WTC11 (cell line): ENCODE measurements at regions not wholly inside any gene's neighbourhood (a gene's known extent, or its start where the extent isn't known, plus 50 kb on each side); places are given as distances from the start of the nearest gene placed in this dataset.

Source experiments
- FOXJ3 ChIP-seq: sonication (generic); formaldehyde crosslinking; IDR thresholded peaks from 2 replicates; pipeline ENCODE4 v1.9.0; 2021; ENCODE audit warnings: missing genetic modification reagents, mild to moderate bottlenecking, borderline replicate concordance
- MAX ChIP-seq: sonication (generic); formaldehyde crosslinking; IDR thresholded peaks from 2 replicates; pipeline ENCODE4 v1.8.0; 2022; ENCODE audit warnings: mild to moderate bottlenecking, missing genetic modification reagents
- NR2C2 ChIP-seq: sonication (generic); formaldehyde crosslinking; IDR thresholded peaks from 2 replicates; pipeline ENCODE4 v1.8.0; 2022; ENCODE audit warnings: mild to moderate bottlenecking, missing genetic modification reagents
- ZNF232 ChIP-seq: sonication (generic); formaldehyde crosslinking; IDR thresholded peaks from 2 replicates; pipeline ENCODE4 v1.8.0; 2022; ENCODE audit warnings: mild to moderate bottlenecking, missing genetic modification reagents
- TF ChIP-seq, protein P1 (sequence below): sonication (generic); formaldehyde crosslinking; IDR thresholded peaks from 2 replicates; pipeline ENCODE4 v1.8.0; 2022; ENCODE audit warnings: mild to moderate bottlenecking, missing genetic modification reagents
- TF ChIP-seq, protein P2 (sequence below): fragments of 200-600 bp; IDR thresholded peaks from 2 replicates; pipeline ENCODE4 v1.8.0; 2022; ENCODE audit warnings: antibody characterized with exemption

- TF ChIP-seq, protein P1, sequence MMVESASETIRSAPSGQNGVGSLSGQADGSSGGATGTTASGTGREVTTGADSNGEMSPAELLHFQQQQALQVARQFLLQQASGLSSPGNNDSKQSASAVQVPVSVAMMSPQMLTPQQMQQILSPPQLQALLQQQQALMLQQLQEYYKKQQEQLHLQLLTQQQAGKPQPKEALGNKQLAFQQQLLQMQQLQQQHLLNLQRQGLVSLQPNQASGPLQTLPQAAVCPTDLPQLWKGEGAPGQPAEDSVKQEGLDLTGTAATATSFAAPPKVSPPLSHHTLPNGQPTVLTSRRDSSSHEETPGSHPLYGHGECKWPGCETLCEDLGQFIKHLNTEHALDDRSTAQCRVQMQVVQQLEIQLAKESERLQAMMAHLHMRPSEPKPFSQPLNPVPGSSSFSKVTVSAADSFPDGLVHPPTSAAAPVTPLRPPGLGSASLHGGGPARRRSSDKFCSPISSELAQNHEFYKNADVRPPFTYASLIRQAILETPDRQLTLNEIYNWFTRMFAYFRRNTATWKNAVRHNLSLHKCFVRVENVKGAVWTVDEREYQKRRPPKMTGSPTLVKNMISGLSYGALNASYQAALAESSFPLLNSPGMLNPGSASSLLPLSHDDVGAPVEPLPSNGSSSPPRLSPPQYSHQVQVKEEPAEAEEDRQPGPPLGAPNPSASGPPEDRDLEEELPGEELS (CRISPR knock-in tag): no peak
- no peak for TF ChIP-seq ZNF232 (CRISPR knock-in tag)
- TF ChIP-seq, protein P2, sequence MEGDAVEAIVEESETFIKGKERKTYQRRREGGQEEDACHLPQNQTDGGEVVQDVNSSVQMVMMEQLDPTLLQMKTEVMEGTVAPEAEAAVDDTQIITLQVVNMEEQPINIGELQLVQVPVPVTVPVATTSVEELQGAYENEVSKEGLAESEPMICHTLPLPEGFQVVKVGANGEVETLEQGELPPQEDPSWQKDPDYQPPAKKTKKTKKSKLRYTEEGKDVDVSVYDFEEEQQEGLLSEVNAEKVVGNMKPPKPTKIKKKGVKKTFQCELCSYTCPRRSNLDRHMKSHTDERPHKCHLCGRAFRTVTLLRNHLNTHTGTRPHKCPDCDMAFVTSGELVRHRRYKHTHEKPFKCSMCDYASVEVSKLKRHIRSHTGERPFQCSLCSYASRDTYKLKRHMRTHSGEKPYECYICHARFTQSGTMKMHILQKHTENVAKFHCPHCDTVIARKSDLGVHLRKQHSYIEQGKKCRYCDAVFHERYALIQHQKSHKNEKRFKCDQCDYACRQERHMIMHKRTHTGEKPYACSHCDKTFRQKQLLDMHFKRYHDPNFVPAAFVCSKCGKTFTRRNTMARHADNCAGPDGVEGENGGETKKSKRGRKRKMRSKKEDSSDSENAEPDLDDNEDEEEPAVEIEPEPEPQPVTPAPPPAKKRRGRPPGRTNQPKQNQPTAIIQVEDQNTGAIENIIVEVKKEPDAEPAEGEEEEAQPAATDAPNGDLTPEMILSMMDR: no peak
- TF ChIP-seq FOXJ3 (CRISPR knock-in tag): no peak
- TF ChIP-seq NR2C2 (CRISPR knock-in tag): no peak
- no peak for TF ChIP-seq MAX (CRISPR knock-in tag)
Measured at GRCh38 chr4:23297327-23297726, 592.5 kb downstream of the PPARGC1A start.
